ENCODE measurements at regions not wholly inside any gene's neighbourhood (a gene's known extent, or its start where the extent isn't known, plus 50 kb on each side); places are given as distances from the start of the nearest gene placed in this dataset.

GRCh38 chr4:3382251-3382650 lies 59.5 kb upstream of the HGFAC start:
- DNase-seq (ENCODE audit: low spot score), result no peak

DNA sequence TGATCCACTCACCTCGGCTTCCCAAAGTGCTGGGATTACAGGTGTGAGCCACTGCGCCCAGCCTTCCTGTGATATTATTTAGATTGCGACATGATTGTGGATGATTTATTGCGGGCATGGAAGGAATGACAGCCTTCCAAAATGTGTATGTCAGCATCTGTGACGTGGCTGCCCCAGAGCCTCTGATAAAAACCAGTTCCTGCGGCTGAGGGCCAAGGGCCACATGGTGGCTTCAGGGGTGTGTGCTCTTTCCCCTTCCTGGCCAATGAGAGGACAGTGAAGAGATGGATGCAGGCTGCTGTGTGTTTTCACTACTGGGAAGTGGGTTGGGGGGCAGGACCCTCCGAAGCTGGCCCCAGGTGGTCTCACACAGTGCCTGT lies 57.4 kb upstream of the HGFAC start:
- DNase-seq (ENCODE audit: low spot score), result no peak

DNA sequence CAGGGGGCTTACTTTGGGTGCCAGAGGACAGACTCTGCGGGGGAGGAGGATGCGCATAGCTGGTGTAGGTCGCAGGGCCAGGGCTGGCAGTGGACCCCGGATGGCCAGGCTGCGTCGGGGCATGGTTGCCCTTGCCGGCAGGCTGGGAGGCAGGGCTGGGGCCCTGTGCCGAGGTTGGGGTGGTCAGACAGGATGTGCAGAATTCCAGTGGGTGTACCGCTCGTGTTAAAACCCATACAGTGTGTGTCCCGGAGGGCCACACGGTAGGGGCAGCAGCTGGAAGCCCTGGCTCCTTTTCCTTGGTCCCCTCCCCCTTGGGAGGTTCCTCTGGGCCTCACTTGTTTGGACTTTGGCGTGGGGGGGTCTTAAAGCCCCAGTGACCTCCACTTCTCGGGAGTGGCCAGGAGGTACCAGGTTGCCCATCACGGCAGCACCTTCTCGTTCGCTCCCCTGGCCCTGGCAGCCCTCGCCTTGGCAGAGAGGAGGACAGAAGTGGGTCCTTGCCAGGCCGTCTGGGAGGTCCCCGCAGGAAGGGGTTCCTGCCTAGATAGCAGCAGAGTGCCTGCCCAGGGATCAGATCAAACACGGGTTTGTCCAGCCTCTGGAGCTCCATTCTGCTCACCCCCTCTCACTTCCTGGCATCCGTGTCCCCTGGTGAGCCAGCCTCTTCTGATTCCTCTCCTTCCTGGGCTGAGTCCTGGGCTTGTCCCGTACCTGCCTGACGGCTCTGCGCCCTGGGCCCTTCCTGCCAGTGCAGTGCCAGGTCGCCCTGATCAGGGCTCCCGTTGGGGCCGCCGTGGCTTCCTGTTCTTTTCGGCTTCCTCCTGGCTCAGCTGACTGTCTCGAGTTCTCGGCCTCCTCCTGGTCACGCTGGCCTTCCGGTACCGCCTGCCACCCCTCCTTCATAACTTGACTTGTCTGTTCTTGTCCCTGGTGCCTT lies 56.7 kb upstream of the HGFAC start:
- no peak for DNase-seq (ENCODE audit: low spot score)

GRCh38 chr4:3385711-3386420 lies 55.9 kb upstream of the HGFAC start:
- DNase-seq (ENCODE audit: low spot score), result no peak

GRCh38 chr4:3386526-3386925 lies 55.2 kb upstream of the HGFAC start:
- DNase-seq (ENCODE audit: low spot score), result no peak

DNA sequence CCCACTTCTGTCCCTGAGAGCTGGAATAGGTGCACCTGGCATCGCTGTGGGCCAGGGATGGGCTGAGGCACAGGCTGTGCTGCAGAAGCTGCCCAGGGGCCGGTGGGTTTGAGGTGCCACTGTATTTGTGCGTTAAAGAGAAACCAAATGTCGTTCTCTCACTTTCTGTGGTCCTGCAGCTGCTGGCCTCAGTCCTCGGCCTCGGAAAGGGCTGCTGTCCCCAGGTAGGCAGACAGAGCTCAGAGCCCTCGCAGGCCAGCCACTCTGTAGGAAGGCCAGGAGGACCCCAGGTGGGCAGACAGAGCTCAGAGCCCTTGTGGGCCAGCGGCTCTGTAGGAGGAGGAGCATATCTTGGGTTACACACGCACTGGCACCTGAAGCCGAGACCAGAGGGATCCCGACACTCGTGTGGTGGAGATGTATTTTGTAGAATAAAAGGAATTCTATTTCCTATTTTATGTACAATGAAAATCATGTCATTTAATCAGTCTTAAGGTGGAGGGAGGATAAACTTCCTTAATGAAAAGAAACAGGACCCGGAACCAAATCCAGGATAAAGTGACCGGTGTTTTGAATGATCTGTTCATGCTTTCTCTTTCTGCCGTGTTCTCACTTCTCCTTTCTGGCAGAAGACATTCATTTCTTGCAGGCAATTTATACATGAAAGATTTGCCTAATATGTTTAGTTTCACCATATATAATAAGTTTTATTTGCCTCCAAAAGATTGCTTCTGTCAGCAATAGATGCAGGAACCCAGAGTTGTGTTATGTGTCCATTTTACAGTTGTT lies 54.4 kb upstream of the HGFAC start:
- no peak for DNase-seq (ENCODE audit: low spot score)

DNA sequence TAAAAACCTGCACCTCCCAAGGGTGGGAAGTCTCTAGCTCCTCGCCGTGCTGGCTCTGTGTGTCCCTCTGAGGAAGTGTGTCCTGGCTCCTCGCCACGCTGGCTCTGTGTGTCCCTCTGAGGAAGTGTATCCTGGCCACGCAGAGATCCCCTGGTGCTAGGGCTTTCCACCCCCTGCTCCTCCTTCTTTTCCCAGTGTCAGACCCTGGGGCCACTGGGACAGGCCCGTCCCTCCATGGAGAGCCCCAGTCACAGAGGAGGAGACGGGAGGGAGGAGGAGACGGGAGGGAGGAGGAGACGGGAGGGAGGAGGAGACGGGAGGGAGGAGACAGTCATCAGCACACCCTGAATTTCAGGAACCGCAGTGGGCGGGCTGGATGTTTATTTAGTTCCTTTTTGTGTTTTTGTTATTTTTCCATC lies 53.8 kb upstream of the HGFAC start:
- no peak for DNase-seq (ENCODE audit: low spot score)

DNA sequence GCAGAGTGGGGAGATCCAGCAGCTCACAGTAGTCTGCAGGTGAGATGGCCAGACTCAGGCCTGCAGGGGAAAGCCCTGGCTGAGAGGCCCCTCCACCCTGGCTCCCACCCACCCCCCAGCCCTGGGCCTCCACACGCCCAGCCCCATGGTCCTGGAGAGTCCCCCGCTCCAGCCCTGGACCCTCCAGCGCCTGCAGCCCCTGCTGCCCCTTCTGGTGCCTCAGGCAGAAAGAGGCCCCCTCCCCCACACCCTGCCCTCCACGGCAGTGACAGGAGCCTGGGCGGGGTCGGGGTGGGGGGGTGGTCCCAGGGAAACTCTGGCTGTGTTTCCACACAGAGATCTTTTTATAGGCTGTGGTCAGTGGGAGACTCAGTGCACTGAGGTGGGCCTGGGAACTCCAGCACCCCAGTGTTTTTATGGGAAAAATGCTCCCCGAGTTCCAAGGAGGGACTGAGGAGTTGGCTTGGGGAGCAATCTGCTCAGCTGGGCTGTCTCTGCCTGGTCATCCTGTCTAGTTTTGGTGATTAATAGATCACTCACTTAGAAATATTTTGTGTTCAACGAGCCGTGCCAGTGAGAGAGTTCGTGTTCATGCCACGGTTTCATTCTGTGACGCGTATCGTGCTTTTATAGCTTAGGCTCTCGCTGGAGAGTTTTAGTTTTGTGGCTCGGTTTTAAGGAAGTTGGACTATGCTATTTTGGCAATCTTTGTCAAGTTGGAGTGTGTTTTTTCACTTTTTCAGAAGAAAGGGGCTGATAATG lies 53.1 kb upstream of the HGFAC start:
- DNase-seq (ENCODE audit: low spot score), result no peak

- DNase-seq (ENCODE audit: low spot score), result no peak
Measured at GRCh38 chr4:3389233-3390215, 52.2 kb upstream of the HGFAC start.

- DNase-seq (ENCODE audit: low spot score), result no peak
Measured at GRCh38 chr4:3390288-3390811, 51.4 kb upstream of the HGFAC start.

DNA sequence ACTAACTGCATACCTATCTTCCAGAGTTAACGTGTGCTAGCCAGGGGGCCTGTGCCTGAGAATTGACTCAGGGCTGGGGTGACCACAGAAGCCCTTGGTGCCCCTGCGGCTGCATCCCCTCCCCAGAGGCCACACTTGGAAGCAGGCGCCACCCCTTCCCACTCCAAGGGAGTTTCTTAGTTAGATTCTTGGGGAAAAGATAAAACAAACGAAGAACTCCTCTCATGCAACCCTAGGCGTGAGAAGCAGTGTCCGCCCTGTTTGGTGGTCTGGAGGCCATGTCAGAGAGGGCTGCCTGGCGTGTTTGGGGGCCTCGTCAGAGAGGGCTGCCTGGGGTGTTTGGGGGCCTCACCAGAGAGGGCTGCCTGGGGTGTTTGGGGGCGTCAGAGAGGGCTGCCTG lies 50.3 kb upstream of the HGFAC start:
- DNase-seq (ENCODE audit: low spot score), result no peak
